H7 (cell line): ENCODE measurements at regions not wholly inside any gene's neighbourhood (a gene's known extent, or its start where the extent isn't known, plus 50 kb on each side); places are given as distances from the start of the nearest gene placed in this dataset.
"Not testable (repeated sequence)": the region's sequence is repeated elsewhere in the genome, so short reads cannot be mapped to it uniquely, and the experiment has no call there.

ENCODE experiments used
- DNase-seq: peaks from one replicate; pipeline ENCODE4 v3.0.0; 2012
- H3K27me3 ChIP-seq: 2 replicates; pipeline ENCODE4 v1.6.0; 2011; ENCODE audit warnings: mild to moderate bottlenecking, low read length; ENCODE audit not compliant: control insufficient read depth, insufficient read depth
- H3K36me3 ChIP-seq: replicated peaks from 2 replicates; pipeline ENCODE4 v1.5.1; 2011; ENCODE audit warnings: low read length; ENCODE audit not compliant: control insufficient read depth, insufficient read depth
- H3K4me3 ChIP-seq: 2 replicates; pipeline ENCODE4 v1.5.1; 2011; ENCODE audit warnings: low read depth, mild to moderate bottlenecking, control low read depth, low read length, moderate library complexity; ENCODE audit not compliant: insufficient read depth

- H3K36me3 ChIP-seq = no peaks in the 10 kb centered on the region
- H3K4me3 ChIP-seq = no peak overlapping the region
- H3K27me3 ChIP-seq = no peaks in the 10 kb centered on the region
- no peak for DNase-seq
These were observed 210.1 kb upstream of the ARHGEF26 start for GRCh38 chr3:153911116-153911515.

GRCh38 chr3:153919773-153920172, 201.4 kb upstream of the ARHGEF26 start:
- DNase-seq = no peak
- Histone ChIP-seq H3K27me3 (no peaks in the 10 kb centered on the region), H3K36me3 (no peaks in the 10 kb centered on the region), H3K4me3 (no peak overlapping the region)

- no peaks in the 10 kb centered on the region for H3K27me3 ChIP-seq
- H3K36me3 ChIP-seq = no peaks in the 10 kb centered on the region
- no peak for DNase-seq
- H3K4me3 ChIP-seq = no peak overlapping the region
These were observed 199.4 kb upstream of the ARHGEF26 start for GRCh38 chr3:153921826-153922225.

DNA sequence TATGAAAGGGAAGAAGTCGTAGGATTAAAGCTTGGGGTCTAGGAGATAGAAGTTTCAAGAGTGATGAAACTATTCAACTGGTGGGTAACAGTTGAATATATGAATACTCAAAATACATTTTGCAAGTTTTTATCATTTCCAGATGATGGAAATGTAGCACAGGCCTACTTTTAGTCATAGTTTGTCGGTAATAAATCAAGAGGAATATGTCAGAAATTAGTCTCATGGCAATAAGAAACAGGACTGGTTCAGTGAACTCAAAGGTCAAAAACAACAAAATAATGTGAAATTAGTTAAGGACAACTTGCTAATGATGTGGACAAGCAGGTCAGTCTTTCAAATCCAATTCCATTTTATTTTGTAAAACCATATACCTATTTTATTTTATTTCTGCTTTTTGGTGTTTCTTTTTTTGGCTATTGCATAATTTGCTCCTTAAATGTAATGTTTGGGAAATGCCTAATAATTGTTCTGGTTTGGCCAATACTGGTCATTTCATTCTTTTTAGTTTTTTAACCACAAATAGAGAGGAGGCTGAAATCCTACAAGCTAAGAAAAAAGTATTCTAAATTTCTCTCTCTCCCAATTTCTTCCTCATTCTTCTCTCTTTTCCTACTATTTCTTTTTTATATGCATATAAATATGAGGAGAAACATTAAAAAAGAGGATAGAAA, 195.2 kb upstream of the ARHGEF26 start:
- no peak for DNase-seq
- no peak overlapping the region for H3K4me3 ChIP-seq
- no peaks in the 10 kb centered on the region for H3K27me3 ChIP-seq
- no peaks in the 10 kb centered on the region for H3K36me3 ChIP-seq

GRCh38 chr3:153927107-153927506, 194.1 kb upstream of the ARHGEF26 start:
- H3K27me3 ChIP-seq = no peaks in the 10 kb centered on the region
- no peaks in the 10 kb centered on the region for H3K36me3 ChIP-seq
- no peak for DNase-seq
- H3K4me3 ChIP-seq = no peak overlapping the region

GRCh38 chr3:153928851-153929250, 192.3 kb upstream of the ARHGEF26 start:
- Histone ChIP-seq H3K36me3 (no peaks in the 10 kb centered on the region), H3K27me3 (no peaks in the 10 kb centered on the region), H3K4me3 (no peak overlapping the region)
- no peak for DNase-seq

DNA sequence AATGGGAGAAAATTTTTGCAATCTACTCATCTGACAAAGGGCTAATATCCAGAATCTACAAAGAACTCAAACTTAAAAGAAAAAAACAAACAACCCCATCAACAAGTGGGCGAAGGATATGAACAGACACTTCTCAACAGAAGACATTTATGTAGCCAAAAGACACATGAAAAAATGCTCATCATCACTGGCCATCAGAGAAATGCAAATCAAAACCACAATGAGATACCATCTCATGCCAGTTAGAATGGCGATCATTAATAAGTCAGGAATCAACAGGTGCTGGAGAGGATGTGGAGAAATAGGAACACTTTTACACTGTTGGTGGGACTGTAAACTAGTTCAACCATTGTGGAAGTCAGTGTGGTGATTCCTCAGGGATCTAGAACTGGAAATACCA, 187.7 kb upstream of the ARHGEF26 start:
- not testable (repeated sequence) for H3K27me3 ChIP-seq, DNase-seq, H3K4me3 ChIP-seq, H3K36me3 ChIP-seq

DNA sequence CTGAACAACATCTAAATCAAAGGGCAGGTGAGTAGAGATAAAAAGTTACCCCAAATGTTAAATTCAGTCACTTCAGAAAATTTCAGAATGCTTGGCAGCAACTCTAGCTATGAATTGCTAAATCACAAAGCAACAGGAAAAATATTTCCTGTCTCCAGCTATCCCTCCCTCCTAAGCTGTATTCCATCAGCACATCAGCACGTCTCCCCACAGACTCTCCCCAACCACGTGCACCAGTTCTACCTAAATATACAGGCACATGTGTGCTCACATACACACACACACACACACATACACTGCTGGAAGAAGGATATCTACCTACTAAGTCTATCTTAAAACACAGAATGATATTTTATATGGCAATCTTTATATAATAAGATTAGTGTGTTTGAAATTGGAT, 177.1 kb upstream of the ARHGEF26 start:
- Histone ChIP-seq H3K36me3 (no peaks in the 10 kb centered on the region), H3K4me3 (no peak overlapping the region), H3K27me3 (no peaks in the 10 kb centered on the region)
- DNase-seq = no peak

GRCh38 chr3:153951276-153951675, 169.9 kb upstream of the ARHGEF26 start:
- no peak for DNase-seq
- no peak overlapping the region for H3K4me3 ChIP-seq
- H3K27me3 ChIP-seq = no peaks in the 10 kb centered on the region
- H3K36me3 ChIP-seq = no peaks in the 10 kb centered on the region

DNA sequence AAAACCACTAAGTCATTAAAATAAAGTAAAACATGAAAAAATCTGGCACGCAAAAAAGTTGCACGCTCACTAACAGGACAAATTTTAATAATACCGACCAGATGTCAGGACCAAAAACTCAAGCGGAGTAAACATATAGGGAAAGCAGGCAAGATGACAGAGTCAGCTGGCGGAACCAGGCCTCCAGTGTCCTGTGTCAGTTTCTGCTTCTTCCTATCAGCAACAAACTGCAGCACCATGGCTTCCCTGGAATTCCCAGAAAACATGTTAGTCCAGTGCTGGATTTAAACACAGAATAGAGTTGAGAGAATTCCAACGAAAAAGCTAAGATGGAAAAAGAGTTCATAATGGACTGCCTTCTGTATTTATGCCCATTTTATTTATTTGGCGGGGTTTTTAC, 169.1 kb upstream of the ARHGEF26 start:
- Histone ChIP-seq H3K4me3 (no peak overlapping the region), H3K27me3 (no peaks in the 10 kb centered on the region), H3K36me3 (no peaks in the 10 kb centered on the region)
- no peak for DNase-seq

GRCh38 chr3:153956613-153957012, 164.6 kb upstream of the ARHGEF26 start:
- DNase-seq = no peak
- Histone ChIP-seq H3K27me3 (no peaks in the 10 kb centered on the region), H3K4me3 (no peak overlapping the region), H3K36me3 (no peaks in the 10 kb centered on the region)

DNA sequence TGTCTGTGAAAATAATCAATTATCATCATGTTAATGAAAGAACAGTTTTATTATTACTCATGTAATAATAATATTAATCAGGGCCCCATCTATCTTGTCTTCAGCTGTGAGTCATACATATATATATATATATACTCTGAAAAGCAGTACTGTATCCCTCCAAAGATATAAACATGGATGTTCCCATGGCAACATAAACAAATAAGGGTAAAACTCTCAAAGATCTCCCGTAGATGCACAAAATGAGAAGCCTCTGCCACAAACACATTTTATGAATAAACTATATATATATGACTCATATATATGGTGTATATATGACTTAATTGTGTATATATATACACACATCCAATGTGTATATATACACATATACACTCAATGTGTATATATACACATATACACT, 163.8 kb upstream of the ARHGEF26 start:
- Histone ChIP-seq H3K36me3 (no peaks in the 10 kb centered on the region), H3K4me3 (no peak overlapping the region), H3K27me3 (no peaks in the 10 kb centered on the region)
- DNase-seq = no peak

GRCh38 chr3:153958635-153959595, 162.3 kb upstream of the ARHGEF26 start:
- Histone ChIP-seq H3K36me3 (no peaks in the 10 kb centered on the region), H3K4me3 (no peak overlapping the region), H3K27me3 (no peaks in the 10 kb centered on the region)
- DNase-seq = no peak

DNA sequence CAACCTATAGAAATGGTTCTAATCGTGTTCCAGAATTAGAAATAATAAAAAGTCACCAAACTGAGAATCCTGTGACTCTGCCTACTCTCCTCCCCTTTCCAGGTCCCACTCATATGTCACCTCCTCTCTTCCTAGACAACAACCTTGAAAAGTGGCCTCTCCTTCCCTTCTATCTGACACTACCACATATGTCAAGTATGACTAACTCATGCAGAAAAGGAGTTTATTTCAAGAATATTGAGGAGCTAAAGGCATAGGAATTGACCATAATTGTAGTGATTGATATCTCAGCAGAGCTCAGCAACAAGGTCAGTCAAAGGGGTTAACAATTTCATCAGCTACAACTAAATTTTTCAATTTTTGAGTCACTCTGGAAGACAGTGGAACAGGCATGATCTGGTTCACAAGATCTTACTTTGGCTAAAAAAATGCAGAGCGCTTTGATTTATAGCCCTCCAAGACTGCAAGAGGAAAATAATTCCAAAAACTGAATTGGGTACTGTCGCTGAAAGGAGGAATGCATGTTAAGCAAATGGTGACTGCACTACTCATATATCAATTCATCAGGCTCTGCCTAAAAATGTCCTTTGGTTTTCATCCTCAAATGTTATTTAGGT, 160.6 kb upstream of the ARHGEF26 start:
- no peaks in the 10 kb centered on the region for H3K36me3 ChIP-seq

GRCh38 chr3:153961494-153961893, 159.7 kb upstream of the ARHGEF26 start:
- no peak for DNase-seq
- H3K36me3 ChIP-seq = no peaks in the 10 kb centered on the region
- no peaks in the 10 kb centered on the region for H3K27me3 ChIP-seq
- H3K4me3 ChIP-seq = no peak overlapping the region

More for the DNA sequence above, 160.6 kb upstream of the ARHGEF26 start:
- Histone ChIP-seq H3K27me3 (no peaks in the 10 kb centered on the region), H3K4me3 (no peak overlapping the region)
- no peak for DNase-seq
